Muscle layer of duodenum (tissue), 2 donors: ENCODE measurements at regions not wholly inside any gene's neighbourhood (a gene's known extent, or its start where the extent isn't known, plus 50 kb on each side); places are given as distances from the start of the nearest gene placed in this dataset.

Source experiments
- H3K27ac ChIP-seq: one replicate; pipeline ENCODE4 v1.7.0; 2013; ENCODE audit warnings: mild to moderate bottlenecking, low read length
- H3K27me3 ChIP-seq: one replicate; pipeline ENCODE4 v1.7.0; 2013; ENCODE audit warnings: low read depth, mild to moderate bottlenecking, control low read depth, low read length
- H3K36me3 ChIP-seq, 2 donors: one replicate each; pipeline ENCODE4 v1.7.0; 2013; ENCODE audit warnings: low read length in 2 of 2, control low read depth in 1 of 2, mild to moderate bottlenecking in 1 of 2; ENCODE audit not compliant: insufficient read depth in 2 of 2, control insufficient read depth in 1 of 2
- H3K4me1 ChIP-seq, 2 donors: one replicate each; pipeline ENCODE4 v1.7.0; 2013; ENCODE audit warnings: low read length in 2 of 2, mild to moderate bottlenecking in 2 of 2, control low read depth in 1 of 2, moderate library complexity in 1 of 2; ENCODE audit not compliant: insufficient read depth in 2 of 2, control insufficient read depth in 1 of 2
- H3K4me3 ChIP-seq, 2 donors: one replicate each; pipeline ENCODE4 v1.7.0; 2013; ENCODE audit warnings: low read length in 2 of 2, low read depth in 1 of 2, mild to moderate bottlenecking in 1 of 2
- H3K9me3 ChIP-seq, 2 donors: one replicate each; pipeline ENCODE4 v1.7.0; 2013; ENCODE audit warnings: low read length in 2 of 2, control low read depth in 1 of 2, mild to moderate bottlenecking in 1 of 2; ENCODE audit not compliant: control insufficient read depth in 1 of 2
- donor health status: healthy.

GRCh38 chr13:26811581-26811980 lies 51.0 kb upstream of the GPR12 start:
- Histone ChIP-seq H3K36me3 (no peaks in the 10 kb centered on the region), H3K9me3 (peaks cover 0 to 3% of the 10 kb centered on the region in 2 donors), H3K27me3 (no peaks in the 10 kb centered on the region), H3K4me1 (no peaks in the 10 kb centered on the region), H3K27ac (no peak overlapping the region), H3K4me3 (no peak overlapping the region)
